ENCODE measurements at regions not wholly inside any gene's neighbourhood (a gene's known extent, or its start where the extent isn't known, plus 50 kb on each side); places are given as distances from the start of the nearest gene placed in this dataset.
A peak's percentile ranks its signal among the peaks of the same experiment; 100 is the strongest.

GRCh38 chr16:85389679-85390470 is 223.2 kb upstream of the GSE1 start:
- H3K9me3 ChIP-seq (ENCODE audit: control insufficient read depth, insufficient read depth, low read depth, low read length): no peaks in the 10 kb centered on the region
- DNase-seq (ENCODE audit: low read depth, low spot score) (no peak), ATAC-seq (no peak)
- intact Hi-C loops (cut with micrococcal nuclease; ENCODE audit: unreplicated experiment) (no loop called here), in situ Hi-C loops (cut with HindIII; ENCODE audit: low pct_unique_long_range_greater_than_20kb, low sequenced_read_pairs) (no loop called here)
- no peak overlapping the region for H3K27ac ChIP-seq (ENCODE audit: low read length)
- H3K4me3 ChIP-seq (ENCODE audit: low read depth in 2 of 2, low read length in 2 of 2): no peak overlapping the region
- no peaks in the 10 kb centered on the region for H3K27me3 ChIP-seq (ENCODE audit: control insufficient read depth, insufficient read depth, low read length)
- H3K36me3 ChIP-seq (ENCODE audit: control insufficient read depth, insufficient read depth, low read length): no peaks in the 10 kb centered on the region
- TSS peak; percentile 57 for BruUV-seq (replicated peaks)
- peaks cover 13% of the 10 kb centered on the region for H3K4me1 ChIP-seq (ENCODE audit: control insufficient read depth, insufficient read depth, low read length)
- no peak for TF ChIP-seq POLR2AphosphoS5 (IDR thresholded peaks at IDR 0.05; ENCODE audit: low read depth, low read length)
- CTCF ChIA-PET: no interaction called here
- POLR2A ChIA-PET: no interaction called here

GRCh38 chr16:85390511-85391174 is 222.5 kb upstream of the GSE1 start:
- in situ Hi-C loops (cut with HindIII; ENCODE audit: low pct_unique_long_range_greater_than_20kb, low sequenced_read_pairs): no loop called here
- TF ChIP-seq CTCF (IDR thresholded peaks at IDR 0.05) (no peak), REST (IDR thresholded peaks at IDR 0.05; ENCODE audit: insufficient read depth in 1 of 2, low read depth in 2 of 2, low read length in 1 of 2) (no peak), POLR2AphosphoS5 (IDR thresholded peaks at IDR 0.05; ENCODE audit: low read depth, low read length) (no peak), SIN3A (IDR thresholded peaks at IDR 0.05; ENCODE audit: borderline replicate concordance, insufficient read depth, low read depth, low read length) (no peak), TCF7L2 (IDR thresholded peaks at IDR 0.05; ENCODE audit: low read depth, low read length) (no peak)
- Histone ChIP-seq H3K27me3 (ENCODE audit: control insufficient read depth, insufficient read depth, low read length) (no peaks in the 10 kb centered on the region), H3K4me1 (ENCODE audit: control insufficient read depth, insufficient read depth, low read length) (peaks cover 17% of the 10 kb centered on the region), H3K9me3 (ENCODE audit: control insufficient read depth, insufficient read depth, low read depth, low read length) (no peaks in the 10 kb centered on the region), H3K36me3 (ENCODE audit: control insufficient read depth, insufficient read depth, low read length) (no peaks in the 10 kb centered on the region), H3K27ac (ENCODE audit: low read length) (no peak overlapping the region), H3K4me3 (ENCODE audit: low read depth in 2 of 2, low read length in 2 of 2) (no peak overlapping the region)
- CTCF ChIA-PET: no interaction called here
- BruUV-seq (replicated peaks): no TSS peak
- POLR2A ChIA-PET: no interaction called here
- ATAC-seq (no peak), DNase-seq (ENCODE audit: low read depth, low spot score) (no peak)
- intact Hi-C loops (cut with micrococcal nuclease; ENCODE audit: unreplicated experiment): no loop called here

DNA sequence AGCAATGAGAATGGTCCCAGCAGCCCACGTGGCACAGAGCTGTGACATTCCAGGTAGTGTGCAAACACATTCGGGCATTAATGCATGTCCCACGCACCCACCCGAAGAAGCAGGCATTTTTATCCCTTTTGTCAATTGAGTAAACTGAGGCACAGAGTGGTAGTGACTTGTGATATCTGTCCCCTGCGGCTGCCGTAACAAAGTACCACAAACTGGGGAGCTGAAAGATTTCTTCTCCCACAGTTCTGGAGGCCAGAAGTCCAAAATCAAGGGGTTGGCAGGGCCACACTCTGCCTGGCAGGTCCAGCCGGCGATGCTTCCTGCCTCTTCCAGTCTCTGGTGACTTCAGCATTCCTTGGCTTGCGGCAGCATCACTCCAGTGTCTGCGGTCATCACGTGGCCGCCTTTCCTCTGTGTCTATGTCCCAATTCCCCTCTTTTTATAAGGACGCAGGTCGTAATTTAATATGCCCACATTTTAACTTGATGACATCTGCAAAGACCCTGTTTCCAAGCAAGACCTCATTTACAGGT is 221.9 kb upstream of the GSE1 start:
- no TSS peak for BruUV-seq (replicated peaks)
- H3K36me3 ChIP-seq (ENCODE audit: control insufficient read depth, insufficient read depth, low read length): no peaks in the 10 kb centered on the region
- DNase-seq (ENCODE audit: low read depth, low spot score) (no peak), ATAC-seq (no peak)
- ChIA-PET CTCF (no interaction called here), POLR2A (no interaction called here)
- H3K9me3 ChIP-seq (ENCODE audit: control insufficient read depth, insufficient read depth, low read depth, low read length): no peaks in the 10 kb centered on the region
- H3K4me1 ChIP-seq (ENCODE audit: control insufficient read depth, insufficient read depth, low read length): peaks cover 22% of the 10 kb centered on the region
- in situ Hi-C loops (cut with HindIII; ENCODE audit: low pct_unique_long_range_greater_than_20kb, low sequenced_read_pairs): no loop called here
- no peak overlapping the region for H3K27ac ChIP-seq (ENCODE audit: low read length)
- TF ChIP-seq REST (IDR thresholded peaks at IDR 0.05; ENCODE audit: insufficient read depth in 1 of 2, low read depth in 2 of 2, low read length in 1 of 2) (no peak), TCF7L2 (IDR thresholded peaks at IDR 0.05; ENCODE audit: low read depth, low read length) (no peak), POLR2AphosphoS5 (IDR thresholded peaks at IDR 0.05; ENCODE audit: low read depth, low read length) (no peak), CTCF (IDR thresholded peaks at IDR 0.05) (no peak), SIN3A (IDR thresholded peaks at IDR 0.05; ENCODE audit: borderline replicate concordance, insufficient read depth, low read depth, low read length) (no peak)
- no peaks in the 10 kb centered on the region for H3K27me3 ChIP-seq (ENCODE audit: control insufficient read depth, insufficient read depth, low read length)
- no peak overlapping the region for H3K4me3 ChIP-seq (ENCODE audit: low read depth in 2 of 2, low read length in 2 of 2)
- intact Hi-C loops (cut with micrococcal nuclease; ENCODE audit: unreplicated experiment): no loop called here
